Smooth muscle cell (in vitro differentiated cells): ENCODE measurements at regions not wholly inside any gene's neighbourhood (a gene's known extent, or its start where the extent isn't known, plus 50 kb on each side); places are given as distances from the start of the nearest gene placed in this dataset.

Experiments
- DNase-seq: peaks from one replicate; lab custom pipeline; 2025; ENCODE audit not compliant: unreplicated experiment; lab: John Stamatoyannopoulos, UW
- H2AFZ ChIP-seq: fragments of 200-600 bp; sonication (generic); 2 replicates; pipeline ENCODE4 v1.6.0; 2016; ENCODE audit warnings: antibody characterized with exemption, low read depth, mild to moderate bottlenecking
- H3F3A ChIP-seq: fragments of 200-600 bp; sonication (generic); 2 replicates; pipeline ENCODE4 v1.6.0; 2017; ENCODE audit warnings: antibody characterized with exemption, low read depth
- H3K27ac ChIP-seq: fragments of 200-600 bp; sonication (generic); 2 replicates; pipeline ENCODE4 v1.5.1; 2016; ENCODE audit warnings: low read depth, mild to moderate bottlenecking
- H3K27me3 ChIP-seq: fragments of 200-600 bp; sonication (generic); 2 replicates; pipeline ENCODE4 v1.6.1; 2016; ENCODE audit warnings: low read depth, mild to moderate bottlenecking
- H3K36me3 ChIP-seq: fragments of 200-600 bp; sonication (generic); 2 replicates; pipeline ENCODE4 v1.5.1; 2016; ENCODE audit warnings: low read depth
- H3K4me1 ChIP-seq: fragments of 200-600 bp; sonication (generic); 2 replicates; pipeline ENCODE4 v1.5.1; 2016; ENCODE audit warnings: low read depth
- H3K4me2 ChIP-seq: fragments of 200-600 bp; sonication (generic); 2 replicates; pipeline ENCODE4 v1.6.0; 2016; ENCODE audit warnings: mild to moderate bottlenecking
- H3K4me3 ChIP-seq: fragments of 200-600 bp; sonication (generic); 2 replicates; pipeline ENCODE4 v1.5.1; 2016; ENCODE audit warnings: mild to moderate bottlenecking
- H3K79me2 ChIP-seq: fragments of 200-600 bp; sonication (generic); 2 replicates; pipeline ENCODE4 v1.6.0; 2016; ENCODE audit warnings: low read depth, mild to moderate bottlenecking
- H3K9ac ChIP-seq: fragments of 200-600 bp; sonication (generic); 2 replicates; pipeline ENCODE4 v1.6.0; 2016; ENCODE audit warnings: low read depth
- H3K9me3 ChIP-seq: fragments of 200-600 bp; sonication (generic); replicated peaks from 2 replicates; pipeline ENCODE4 v1.5.1; 2016; ENCODE audit warnings: low read depth
- H4K20me1 ChIP-seq: fragments of 200-600 bp; sonication (generic); 2 replicates; pipeline ENCODE4 v1.6.0; 2016; ENCODE audit warnings: low read depth
- CTCF ChIP-seq: fragments of 200-600 bp; sonication (generic); IDR thresholded peaks from 2 replicates; pipeline ENCODE4 v1.5.1; 2017; ENCODE audit warnings: borderline replicate concordance, mild to moderate bottlenecking, antibody characterized with exemption; ENCODE audit not compliant: insufficient read depth, poor library complexity, severe bottlenecking
- WGBS: methylation state at CpG from one replicate; pipeline ENCODE4 v1.1.7; 2016; ENCODE audit warnings: low lambda C conversion rate; 5-methylcytosine and 5-hydroxymethylcytosine counted together

GRCh38 chr11:112693781-112694180 lies 267.4 kb upstream of the NCAM1 start:
- no peaks in the 10 kb centered on the region for H3K9me3 ChIP-seq
- H3K79me2 ChIP-seq: no peaks in the 10 kb centered on the region
- no peaks in the 10 kb centered on the region for H3F3A ChIP-seq
- H3K4me2 ChIP-seq: no peak overlapping the region
- no peak overlapping the region for H3K27ac ChIP-seq
- no peaks in the 10 kb centered on the region for H4K20me1 ChIP-seq
- H3K9ac ChIP-seq: no peak overlapping the region
- peaks cover 16% of the 10 kb centered on the region for H3K4me1 ChIP-seq
- H3K4me3 ChIP-seq: no peak overlapping the region
- 94% methylated on average over 2 of the region's 2 CpGs for WGBS
- DNase-seq: no peak
- no peak for TF ChIP-seq CTCF
- no peak overlapping the region for H2AFZ ChIP-seq
- no peaks in the 10 kb centered on the region for H3K27me3 ChIP-seq
- no peaks in the 10 kb centered on the region for H3K36me3 ChIP-seq

GRCh38 chr11:112694245-112694644 lies 267.0 kb upstream of the NCAM1 start:
- Histone ChIP-seq H3K9me3 (no peaks in the 10 kb centered on the region), H3K4me3 (no peak overlapping the region), H2AFZ (no peak overlapping the region), H3K4me2 (no peak overlapping the region), H3K79me2 (no peaks in the 10 kb centered on the region), H3F3A (no peaks in the 10 kb centered on the region), H4K20me1 (no peaks in the 10 kb centered on the region), H3K9ac (no peak overlapping the region), H3K36me3 (no peaks in the 10 kb centered on the region), H3K27me3 (no peaks in the 10 kb centered on the region), H3K27ac (no peak overlapping the region), H3K4me1 (peaks cover 16% of the 10 kb centered on the region)
- no peak for DNase-seq
- TF ChIP-seq CTCF: no peak
- 94% methylated on average over 1 of the region's 1 CpG for WGBS

- no peak overlapping the region for H3K9ac ChIP-seq
- no peaks in the 10 kb centered on the region for H3F3A ChIP-seq
- no peaks in the 10 kb centered on the region for H3K79me2 ChIP-seq
- H3K9me3 ChIP-seq: no peaks in the 10 kb centered on the region
- TF ChIP-seq CTCF: no peak
- H3K4me3 ChIP-seq: no peak overlapping the region
- no peak overlapping the region for H3K4me2 ChIP-seq
- H3K27ac ChIP-seq: no peak overlapping the region
- WGBS: 81% methylated on average over 3 of the region's 3 CpGs
- no peaks in the 10 kb centered on the region for H4K20me1 ChIP-seq
- H3K36me3 ChIP-seq: no peaks in the 10 kb centered on the region
- no peak for DNase-seq
- no peaks in the 10 kb centered on the region for H3K27me3 ChIP-seq
- H3K4me1 ChIP-seq: peaks cover 16% of the 10 kb centered on the region
- no peak overlapping the region for H2AFZ ChIP-seq
Measured at GRCh38 chr11:112694813-112695212, 266.4 kb upstream of the NCAM1 start.

- Histone ChIP-seq H3K4me2 (no peak overlapping the region), H3K4me1 (peaks cover 16% of the 10 kb centered on the region), H3K27me3 (no peaks in the 10 kb centered on the region), H3F3A (no peaks in the 10 kb centered on the region), H3K4me3 (no peak overlapping the region), H3K27ac (no peak overlapping the region), H3K9ac (no peak overlapping the region), H3K79me2 (no peaks in the 10 kb centered on the region), H3K36me3 (no peaks in the 10 kb centered on the region), H4K20me1 (no peaks in the 10 kb centered on the region), H3K9me3 (no peaks in the 10 kb centered on the region), H2AFZ (no peak overlapping the region)
- TF ChIP-seq CTCF: peak; percentile 12
- WGBS: 51% methylated on average over 10 of the region's 10 CpGs
- DNase-seq: no peak
Measured at GRCh38 chr11:112697391-112698178, 263.6 kb upstream of the NCAM1 start.
